ENCODE measurements at regions not wholly inside any gene's neighbourhood (a gene's known extent, or its start where the extent isn't known, plus 50 kb on each side); places are given as distances from the start of the nearest gene placed in this dataset.

DNA sequence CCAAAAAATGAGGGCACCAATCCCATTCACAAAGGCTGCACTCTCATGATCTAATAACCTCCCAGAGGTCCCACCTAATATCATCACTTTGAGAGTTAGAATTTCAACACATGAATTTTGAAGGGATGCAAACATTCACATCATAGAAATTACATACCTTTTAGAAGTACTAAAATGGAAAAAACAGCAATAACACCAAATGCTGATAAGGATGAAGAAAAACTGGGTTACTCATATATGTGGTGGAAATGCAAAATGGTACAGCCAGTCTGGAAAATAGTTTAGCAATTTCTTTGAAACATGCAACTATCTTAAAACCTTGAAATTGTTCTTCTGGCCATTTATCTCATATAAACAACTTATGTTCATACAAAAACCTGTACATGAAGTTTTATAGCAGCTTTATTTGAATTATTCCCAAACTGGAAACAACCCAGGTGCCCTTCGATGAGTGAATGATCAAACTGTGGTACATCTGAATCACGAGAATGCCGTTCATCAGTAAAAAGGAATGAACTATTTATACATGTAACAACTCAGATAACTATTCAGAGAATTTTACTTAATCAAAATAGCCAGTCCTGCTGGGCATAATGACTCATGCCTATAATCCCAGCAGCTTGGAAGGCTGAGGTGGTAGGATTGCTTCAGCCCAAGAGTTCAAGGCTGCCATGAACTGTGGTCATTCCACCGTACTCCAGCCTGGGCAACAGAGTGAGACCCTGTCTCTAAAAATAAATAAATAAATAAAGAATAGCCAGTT, 109.4 kb upstream of the SSTR1 start:
- in situ Hi-C loops (cut with MboI; ENCODE audit: low sequenced_read_pairs): no loop called here

DNA sequence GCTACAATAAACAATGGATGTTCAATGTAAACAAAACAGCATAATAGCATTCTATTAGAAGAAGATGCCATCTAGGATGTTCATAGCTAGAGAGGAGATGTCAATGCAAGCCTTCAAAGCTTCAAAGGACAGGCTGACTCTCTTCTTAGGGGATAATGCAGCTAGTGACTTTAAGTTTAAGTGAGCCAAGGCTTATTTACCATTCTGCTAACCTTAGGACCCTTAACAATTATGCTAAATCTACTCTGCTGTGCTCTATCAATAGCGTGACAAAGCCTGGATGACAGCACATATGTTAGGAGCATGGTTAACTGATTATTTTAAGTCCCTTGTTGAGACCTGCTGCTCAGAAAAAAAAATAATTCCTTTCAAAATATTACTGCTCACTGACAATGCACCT, 106.0 kb upstream of the SSTR1 start:
- in situ Hi-C loops (cut with MboI; ENCODE audit: low sequenced_read_pairs): no loop called here

DNA sequence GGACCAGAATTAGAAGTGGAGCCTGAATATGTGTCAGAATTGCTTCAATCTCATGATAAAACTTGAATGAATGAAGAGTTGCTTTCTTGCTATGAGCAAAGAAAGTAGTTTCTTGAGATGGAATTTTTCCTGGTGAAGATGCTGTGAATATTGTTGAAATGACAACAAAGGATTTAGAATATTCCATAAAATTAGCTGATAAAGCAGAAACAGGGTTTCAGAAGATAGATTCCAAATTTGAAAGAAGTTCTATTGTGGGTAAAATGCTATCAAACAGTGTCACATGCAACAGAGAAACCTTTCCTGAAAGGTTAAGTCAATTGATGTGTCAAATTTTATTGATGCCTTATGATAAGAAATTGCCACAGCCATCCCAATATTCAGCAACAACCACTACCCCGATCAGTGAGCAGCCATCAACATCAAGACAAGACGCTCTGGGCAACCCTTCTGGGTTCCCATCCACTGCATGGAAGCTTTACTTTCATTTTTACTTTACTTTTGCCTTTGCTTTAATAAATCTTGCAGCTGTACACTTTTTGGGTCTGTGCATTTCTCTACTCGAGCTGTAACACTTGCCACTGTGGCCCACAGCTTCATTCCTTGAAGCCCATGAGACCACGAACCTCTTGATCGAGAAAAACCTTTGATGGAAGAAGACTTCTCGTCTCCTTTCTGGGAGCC, 104.0 kb upstream of the SSTR1 start:
- in situ Hi-C loops (cut with MboI; ENCODE audit: low sequenced_read_pairs): no loop called here

DNA sequence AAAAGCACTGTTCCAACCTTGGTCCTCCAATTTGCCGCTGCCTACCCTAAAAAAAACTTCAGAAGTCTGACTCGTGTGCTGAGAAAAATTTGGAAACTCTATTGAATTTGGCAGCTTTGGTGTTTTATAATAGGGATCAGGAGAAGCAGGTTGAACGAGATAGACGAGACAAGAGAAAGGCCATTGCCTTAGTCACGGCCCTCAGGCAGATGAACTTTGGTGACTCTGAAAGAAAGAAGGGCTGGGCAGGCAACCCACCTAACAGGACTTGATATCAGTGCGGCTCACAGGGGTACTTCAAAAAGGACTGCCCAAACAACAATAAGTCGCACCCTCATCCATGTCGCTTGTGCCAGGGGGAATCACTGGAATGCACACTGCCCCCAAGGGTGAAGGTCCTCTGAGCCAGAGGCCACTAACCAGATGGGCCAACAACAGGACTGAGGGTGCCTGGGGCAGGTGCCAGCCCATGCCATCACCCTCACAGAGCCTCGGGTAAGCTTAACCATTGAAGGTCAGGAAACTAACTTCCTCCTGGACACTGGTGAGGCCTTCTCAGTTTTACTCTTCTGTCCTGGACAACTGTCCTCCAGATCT, 102.5 kb upstream of the SSTR1 start:
- in situ Hi-C loops (cut with MboI; ENCODE audit: low sequenced_read_pairs): no loop called here

DNA sequence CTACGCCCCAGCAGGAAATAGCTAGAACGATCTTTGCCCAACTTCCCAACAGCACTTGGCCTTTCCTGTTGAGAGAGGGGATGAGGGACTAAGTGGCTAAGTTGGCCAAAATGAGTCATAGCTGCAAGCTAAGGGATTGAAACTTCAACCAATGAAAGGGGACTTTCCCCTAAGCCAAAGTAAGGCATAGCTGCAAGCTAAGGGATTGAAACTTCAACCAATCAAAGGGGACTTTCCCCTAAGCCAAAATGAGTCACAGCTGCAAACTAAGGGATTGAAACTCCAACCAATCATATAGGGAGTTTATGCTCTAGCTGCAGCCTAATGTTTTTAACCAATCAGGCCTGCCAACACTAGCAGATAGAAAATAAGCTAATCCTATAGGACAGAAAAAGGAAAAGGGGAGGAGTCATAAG, 100.5 kb upstream of the SSTR1 start:
- in situ Hi-C loops (cut with MboI; ENCODE audit: low sequenced_read_pairs): no loop called here

DNA sequence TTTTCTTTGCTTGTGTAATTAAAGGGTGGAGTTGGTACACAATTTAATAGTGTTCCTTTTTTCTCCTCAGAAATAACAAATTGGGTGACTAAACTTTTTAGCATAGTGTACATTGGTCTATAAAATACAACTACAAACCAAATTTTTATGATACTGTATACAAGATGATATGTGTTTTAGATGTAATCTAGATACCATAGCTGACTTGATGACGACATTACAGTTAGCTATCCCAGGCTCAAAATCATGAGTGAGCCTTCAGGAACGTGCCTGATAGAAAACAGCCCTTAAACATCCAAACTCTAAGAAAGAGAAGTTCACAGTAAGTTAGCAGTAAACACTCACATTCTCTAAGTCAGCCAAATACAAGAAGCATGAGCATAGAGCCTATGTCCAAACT, 99.0 kb upstream of the SSTR1 start:
- in situ Hi-C loops (cut with MboI; ENCODE audit: low sequenced_read_pairs): no loop called here

DNA sequence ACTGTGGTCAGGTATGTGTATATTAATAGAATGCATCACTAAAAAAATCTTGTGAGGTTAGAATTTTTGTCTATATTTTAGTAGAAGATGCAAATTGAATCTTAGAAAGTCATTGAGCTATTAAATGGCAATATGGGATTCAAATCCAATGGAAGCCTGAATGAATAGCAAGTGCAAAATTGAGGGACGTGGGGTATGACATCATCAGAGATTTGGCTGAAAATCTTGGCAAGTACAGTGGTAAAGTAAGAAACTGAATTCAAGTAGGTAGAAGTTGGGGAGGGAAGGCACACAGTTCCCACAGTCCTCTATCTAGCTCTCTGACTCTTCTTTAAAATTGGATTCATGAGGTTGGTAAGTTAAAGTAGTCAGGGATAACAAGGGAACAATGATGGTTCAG, 97.4 kb upstream of the SSTR1 start:
- in situ Hi-C loops (cut with MboI; ENCODE audit: low sequenced_read_pairs): no loop called here

DNA sequence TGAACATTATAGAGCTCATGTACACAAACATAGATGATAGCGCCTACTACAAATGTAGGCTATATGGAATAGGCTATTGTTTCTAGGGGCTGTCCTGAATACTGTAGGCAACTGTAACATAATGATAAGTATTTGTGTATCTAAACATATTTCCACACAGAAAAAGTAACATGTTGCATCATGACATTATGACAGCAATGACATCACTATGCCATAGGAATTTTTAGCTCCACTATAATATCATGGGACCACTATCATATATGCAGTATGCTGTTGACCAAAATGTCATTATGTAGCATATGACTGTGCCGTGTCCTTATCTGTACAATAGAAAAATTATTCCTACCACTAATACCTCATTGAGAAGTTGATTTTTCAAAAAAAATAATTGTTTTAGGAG, 96.7 kb upstream of the SSTR1 start:
- in situ Hi-C loops (cut with MboI; ENCODE audit: low sequenced_read_pairs): no loop called here

DNA sequence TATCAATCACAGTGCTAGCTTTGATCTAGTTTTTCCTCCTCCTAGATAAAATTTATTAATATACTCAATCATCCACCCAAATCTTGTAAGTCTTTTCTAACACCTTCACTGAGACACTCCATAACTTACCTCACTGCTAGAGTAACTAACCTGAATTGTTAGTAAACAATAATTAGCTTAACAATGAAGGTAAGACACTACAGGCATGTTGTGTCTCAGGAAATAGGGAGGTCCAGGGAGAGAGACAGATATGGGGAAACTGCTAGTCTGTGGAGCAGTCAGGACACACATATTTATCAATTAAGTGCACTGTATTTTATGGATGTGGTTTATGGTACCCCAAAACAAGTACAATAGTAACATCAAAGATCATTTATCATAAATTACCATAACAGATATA, 94.2 kb upstream of the SSTR1 start:
- in situ Hi-C loops (cut with MboI; ENCODE audit: low sequenced_read_pairs): no loop called here

DNA sequence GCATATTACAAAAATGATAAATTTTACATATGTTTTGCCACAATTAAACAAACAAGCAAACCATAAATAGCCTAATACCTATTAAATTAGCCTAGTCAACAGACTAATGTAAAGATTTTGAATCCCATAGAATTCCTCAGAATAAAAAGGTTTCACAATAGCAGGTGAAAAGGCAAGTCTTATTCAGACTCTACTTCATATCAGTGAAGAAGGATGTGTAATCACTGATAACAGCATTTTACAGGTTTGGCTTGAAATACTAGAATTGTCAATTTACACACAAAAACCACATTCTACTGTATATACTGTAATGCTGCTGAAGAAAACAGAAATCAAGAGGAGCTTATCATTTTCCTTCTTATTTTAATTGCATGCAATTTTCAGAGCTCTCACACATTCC, 90.8 kb upstream of the SSTR1 start:
- in situ Hi-C loops (cut with MboI; ENCODE audit: low sequenced_read_pairs): no loop called here

DNA sequence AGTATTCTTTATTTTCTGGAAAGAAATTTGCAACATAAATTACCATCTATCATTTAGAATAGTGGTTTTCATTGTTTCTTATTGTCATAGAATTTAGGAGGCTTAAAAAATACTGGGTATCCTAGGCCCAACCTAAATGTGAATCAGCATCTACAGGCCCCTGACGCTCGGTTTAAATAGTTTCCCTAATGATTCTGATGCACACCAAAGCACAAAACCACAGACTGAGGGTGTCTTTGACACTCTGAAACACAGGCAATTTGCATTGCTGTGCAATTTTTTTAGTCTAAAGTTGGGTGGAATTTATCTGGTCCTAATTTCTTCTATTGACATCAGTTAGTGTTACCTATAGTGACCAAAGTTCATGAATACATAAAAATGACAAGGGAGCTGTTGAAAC, 87.6 kb upstream of the SSTR1 start:
- in situ Hi-C loops (cut with MboI; ENCODE audit: low sequenced_read_pairs): no loop called here

DNA sequence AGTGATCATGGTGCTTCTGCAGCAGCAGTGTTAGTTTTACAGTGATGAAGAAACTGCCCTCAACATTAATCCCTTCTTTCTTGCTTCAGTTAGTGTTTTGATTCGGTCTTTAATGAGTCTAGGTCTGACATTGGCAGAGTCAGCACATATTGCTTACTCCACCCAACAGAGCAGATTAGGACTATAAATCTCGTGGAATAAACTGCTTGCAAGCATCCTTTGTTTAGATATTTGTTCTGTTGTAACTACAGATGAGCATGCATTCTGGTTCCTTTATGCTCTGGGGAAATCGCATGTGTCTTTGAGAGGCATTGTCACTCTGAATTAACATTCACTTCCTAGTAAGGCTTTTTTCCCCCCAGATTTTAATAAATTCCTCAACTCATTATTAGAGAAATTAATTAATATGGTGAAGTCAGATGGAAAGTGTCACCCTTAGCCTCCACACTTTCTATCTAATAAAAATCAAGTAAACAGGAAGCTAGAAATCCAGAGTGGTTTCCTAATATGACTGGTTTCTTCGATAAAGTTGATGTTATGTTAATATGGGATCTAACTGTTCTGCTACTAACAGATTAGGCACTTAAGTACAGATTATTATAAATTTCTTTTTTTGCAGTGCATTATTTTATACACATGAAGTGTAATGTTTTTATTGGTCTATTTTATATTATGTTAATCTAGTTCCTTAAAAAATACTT, 86.2 kb upstream of the SSTR1 start:
- in situ Hi-C loops (cut with MboI; ENCODE audit: low sequenced_read_pairs): no loop called here

DNA sequence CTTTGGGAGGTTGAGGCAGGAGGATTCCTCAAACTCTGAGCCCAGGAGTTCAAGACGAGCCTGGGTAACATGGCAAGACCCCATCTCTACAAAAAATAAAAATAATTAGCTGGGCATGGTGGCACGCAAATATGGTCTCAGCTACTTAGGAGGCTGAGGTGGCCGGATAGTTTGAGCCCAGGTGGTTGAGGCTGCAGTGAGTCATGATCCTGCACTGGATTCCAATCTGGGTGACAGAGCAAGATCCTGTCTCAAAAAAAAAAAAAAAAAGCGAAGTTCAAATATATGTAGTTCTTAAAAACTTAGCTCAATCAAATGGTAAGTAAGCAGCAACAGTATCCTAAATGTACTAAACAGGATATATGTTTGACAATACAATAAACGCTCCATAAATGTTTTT, 85.5 kb upstream of the SSTR1 start:
- in situ Hi-C loops (cut with MboI; ENCODE audit: low sequenced_read_pairs): no loop called here

DNA sequence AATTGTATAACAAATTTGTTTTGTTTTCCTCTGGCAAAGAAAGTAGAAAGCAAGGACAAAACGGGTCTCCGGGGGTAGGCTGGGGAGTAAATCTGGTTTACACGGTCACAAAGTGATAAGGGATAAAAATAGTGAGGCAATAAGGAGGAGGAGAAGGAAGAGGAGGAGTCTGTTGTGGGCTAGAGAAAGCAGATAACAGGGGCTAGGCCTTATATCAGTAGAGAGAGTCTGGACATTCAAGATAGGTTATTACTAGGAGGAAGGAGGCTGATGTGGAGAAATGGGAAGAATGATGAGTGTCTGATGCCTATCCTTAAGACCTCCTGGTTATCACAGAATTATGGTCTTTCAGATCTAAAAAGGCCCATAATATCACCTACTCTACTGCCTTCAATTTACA, 83.2 kb upstream of the SSTR1 start:
- in situ Hi-C loops (cut with MboI; ENCODE audit: low sequenced_read_pairs): no loop called here

DNA sequence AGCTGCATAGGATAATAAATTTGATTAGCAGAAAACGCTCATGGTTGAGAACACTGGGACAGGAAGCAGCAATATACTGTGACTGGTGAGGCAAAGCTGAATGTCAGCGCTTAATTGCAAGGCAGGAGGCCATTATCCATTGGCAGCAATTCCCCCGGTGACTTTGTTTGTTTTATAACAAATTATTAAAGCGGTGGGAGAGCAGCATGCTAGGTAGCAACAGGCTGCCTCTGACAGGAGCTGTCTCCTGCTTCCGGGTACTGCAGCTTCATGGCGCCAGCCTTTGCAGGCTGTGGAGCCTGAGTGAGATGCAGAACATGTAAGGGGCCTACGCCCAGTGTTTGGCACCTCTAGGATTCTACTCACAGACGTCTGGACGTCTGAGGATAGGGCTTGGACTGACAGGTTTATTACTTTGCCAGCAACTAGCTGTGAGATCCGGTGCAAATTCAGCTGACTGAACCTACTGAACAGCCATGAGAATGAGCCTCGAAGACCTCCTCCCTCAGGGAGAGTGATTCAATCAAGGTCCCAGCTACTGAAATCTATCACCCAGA, 82.1 kb upstream of the SSTR1 start:
- in situ Hi-C loops (cut with MboI; ENCODE audit: low sequenced_read_pairs): no loop called here

DNA sequence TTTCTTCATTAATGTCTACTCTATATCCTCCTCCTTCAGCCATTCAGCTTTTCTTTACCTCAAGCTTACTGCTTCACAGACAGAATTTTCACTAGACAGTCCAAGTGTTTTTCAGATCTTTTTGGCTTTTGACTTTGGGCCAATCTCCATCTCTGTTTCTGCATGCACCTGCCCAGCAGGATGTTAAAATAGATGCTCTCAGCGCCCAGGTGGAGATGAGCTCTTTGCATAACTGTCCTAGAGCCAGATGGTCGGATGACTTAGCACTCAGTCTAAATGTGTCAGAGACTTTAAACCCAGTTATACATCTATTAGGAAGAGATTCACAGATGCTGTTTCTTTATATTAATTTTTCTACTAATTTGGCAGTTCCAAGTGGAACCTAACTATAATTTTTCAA, 80.3 kb upstream of the SSTR1 start:
- in situ Hi-C loops (cut with MboI; ENCODE audit: low sequenced_read_pairs): no loop called here

DNA sequence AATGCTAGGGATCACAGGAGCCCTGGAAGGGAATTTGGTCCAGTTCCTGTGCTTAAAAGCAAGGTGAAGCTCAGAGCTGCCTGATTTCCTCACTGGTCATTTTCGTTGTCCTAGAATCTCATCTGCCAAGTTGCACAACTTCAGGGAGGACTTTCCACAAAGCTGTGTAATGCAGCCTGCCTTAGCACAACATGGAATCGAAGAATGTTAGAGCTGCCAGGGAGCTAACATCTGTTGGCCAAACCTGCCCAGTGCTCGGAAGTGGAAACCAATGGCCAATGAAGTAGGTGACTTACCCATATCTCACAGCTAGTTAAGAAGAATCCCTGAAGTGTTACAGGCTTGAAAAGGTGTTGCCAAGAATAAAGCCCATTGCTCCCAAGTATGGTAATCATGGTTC, 79.9 kb upstream of the SSTR1 start:
- in situ Hi-C loops (cut with MboI; ENCODE audit: low sequenced_read_pairs): no loop called here

DNA sequence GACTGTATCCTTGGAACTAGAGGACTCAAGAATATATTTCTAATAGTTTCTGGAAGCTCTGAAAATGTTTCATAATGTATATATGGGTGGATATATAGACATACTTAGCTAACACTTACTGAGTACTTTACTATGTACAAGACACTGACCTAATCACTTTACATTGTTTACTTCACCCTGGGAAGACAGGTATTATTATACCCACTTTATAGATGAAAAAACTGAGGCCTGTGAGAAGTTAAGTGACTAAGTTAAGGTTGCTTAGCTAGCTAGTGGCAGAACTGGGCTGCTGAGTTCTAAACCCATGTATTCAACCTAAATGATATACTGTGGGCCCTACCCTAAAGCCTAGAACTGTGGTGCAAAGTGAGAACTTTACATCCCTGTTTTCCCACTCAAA, 79.1 kb upstream of the SSTR1 start:
- in situ Hi-C loops (cut with MboI; ENCODE audit: low sequenced_read_pairs): no loop called here

DNA sequence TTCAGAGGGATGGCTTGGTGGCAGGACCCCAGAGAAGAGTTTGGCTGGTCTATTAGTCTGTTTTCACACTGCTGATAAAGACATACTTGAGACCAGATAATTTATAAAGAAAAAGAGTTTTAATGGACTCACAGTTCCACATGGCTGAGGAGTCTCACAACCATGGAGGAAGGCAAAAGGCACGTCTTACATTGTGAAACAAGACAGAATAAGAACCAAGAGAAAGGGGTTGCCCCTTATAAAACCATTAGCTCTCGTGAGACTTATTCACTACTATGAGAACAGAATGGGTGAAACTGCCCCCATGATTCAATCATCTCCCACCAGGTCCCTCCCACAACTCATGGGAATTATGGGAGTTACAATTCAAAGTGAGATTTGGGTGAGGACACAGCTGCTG, 78.5 kb upstream of the SSTR1 start:
- in situ Hi-C loops (cut with MboI; ENCODE audit: low sequenced_read_pairs): no loop called here

DNA sequence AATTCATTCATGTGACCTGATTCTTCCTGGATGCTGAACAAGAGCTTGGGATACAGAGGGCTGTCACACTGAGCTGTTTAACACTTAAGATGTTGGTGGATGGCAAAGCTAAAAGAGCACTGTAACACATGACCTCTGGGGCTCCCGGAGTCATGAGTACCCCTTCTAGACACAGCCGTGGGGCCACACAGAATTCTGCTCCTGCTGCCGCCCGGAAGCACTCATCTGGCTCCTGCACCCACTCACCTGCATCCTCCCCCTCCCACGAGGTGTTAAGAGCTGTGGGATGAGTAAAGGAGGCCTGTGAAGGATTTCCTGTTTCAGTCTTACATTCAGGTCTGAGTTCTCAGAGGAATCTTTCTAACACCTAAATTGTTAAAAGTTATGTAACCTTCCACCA, 78.0 kb upstream of the SSTR1 start:
- in situ Hi-C loops (cut with MboI; ENCODE audit: low sequenced_read_pairs): no loop called here

DNA sequence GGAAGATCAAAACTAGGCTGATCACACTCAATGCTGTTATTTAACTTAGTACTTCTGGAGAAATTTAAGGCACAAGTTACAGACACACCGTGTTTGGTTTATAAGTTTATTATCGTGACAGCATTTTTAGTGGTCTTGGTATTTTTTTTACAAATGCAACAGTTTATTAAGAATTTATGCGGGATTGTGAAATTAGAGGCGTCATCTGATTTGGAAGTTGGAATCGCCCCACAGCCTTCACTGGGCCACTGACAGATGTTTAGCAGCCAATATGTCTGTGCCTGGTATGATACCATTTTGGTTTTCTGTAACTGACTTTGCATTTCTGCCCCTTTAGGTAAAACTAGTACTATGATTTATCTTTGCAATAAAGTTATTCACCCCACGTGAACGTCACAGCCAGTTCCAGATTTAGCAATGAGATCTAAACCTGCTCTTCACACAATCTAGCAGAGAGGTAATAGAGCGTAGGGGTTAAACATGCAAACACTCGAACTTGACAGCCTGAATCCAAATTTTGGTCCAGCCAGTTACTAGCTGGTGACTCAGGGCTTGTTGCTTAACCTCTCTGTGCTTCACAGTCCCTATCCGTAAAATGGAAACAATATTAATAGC, 73.2 kb upstream of the SSTR1 start:
- in situ Hi-C loops (cut with MboI; ENCODE audit: low sequenced_read_pairs): no loop called here

Data from HL-60/S4 treated with phorbol 12-myristate 13-acetate at 8.2 ng/mL for 4 days and 3 days (cell line).